Parathyroid adenoma (tissue), 2 donors: ENCODE measurements at regions not wholly inside any gene's neighbourhood (a gene's known extent, or its start where the extent isn't known, plus 50 kb on each side); places are given as distances from the start of the nearest gene placed in this dataset.
"Not testable (repeated sequence)": the region's sequence is repeated elsewhere in the genome, so short reads cannot be mapped to it uniquely, and the experiment has no call there.

Experiments
- H2AFZ ChIP-seq: fragments of 300-600 bp; sonication (generic); one replicate; pipeline ENCODE4 v1.7.0; 2017; ENCODE audit warnings: antibody characterized with exemption, mild to moderate bottlenecking
- H3K27ac ChIP-seq: fragments of 300-600 bp; sonication (generic); one replicate; pipeline ENCODE4 v1.7.0; 2017
- H3K27me3 ChIP-seq: fragments of 300-600 bp; sonication (generic); one replicate; pipeline ENCODE4 v1.7.0; 2017; ENCODE audit warnings: low read length; ENCODE audit not compliant: control insufficient read depth, insufficient read depth
- H3K36me3 ChIP-seq: fragments of 300-600 bp; sonication (generic); one replicate; pipeline ENCODE4 v1.7.0; 2017; ENCODE audit warnings: low read length; ENCODE audit not compliant: control insufficient read depth, insufficient read depth
- H3K4me1 ChIP-seq: fragments of 300-600 bp; sonication (generic); one replicate; pipeline ENCODE4 v1.7.0; 2017; ENCODE audit warnings: control low read depth
- H3K4me2 ChIP-seq: fragments of 300-600 bp; sonication (generic); one replicate; pipeline ENCODE4 v1.7.0; 2017; ENCODE audit warnings: low read length
- H3K4me3 ChIP-seq: fragments of 300-600 bp; sonication (generic); one replicate; pipeline ENCODE4 v1.7.0; 2017; ENCODE audit warnings: low read depth, low read length
- H3K79me2 ChIP-seq: fragments of 300-600 bp; sonication (generic); one replicate; pipeline ENCODE4 v1.7.0; 2017; ENCODE audit warnings: control low read depth
- H3K9ac ChIP-seq: fragments of 300-600 bp; sonication (generic); one replicate; pipeline ENCODE4 v1.7.0; 2017; ENCODE audit warnings: mild to moderate bottlenecking
- H3K9me3 ChIP-seq: fragments of 300-600 bp; sonication (generic); one replicate; pipeline ENCODE4 v1.7.0; 2017; ENCODE audit warnings: low read length; ENCODE audit not compliant: control insufficient read depth
- TF ChIP-seq, protein P1 (sequence below): fragments of 300-600 bp; sonication (generic); IDR thresholded peaks from one replicate; pipeline ENCODE4 v1.7.0; 2017; ENCODE audit warnings: antibody characterized with exemption, mild to moderate bottlenecking
- donor health status: primary hyperparathyroidism.

DNA sequence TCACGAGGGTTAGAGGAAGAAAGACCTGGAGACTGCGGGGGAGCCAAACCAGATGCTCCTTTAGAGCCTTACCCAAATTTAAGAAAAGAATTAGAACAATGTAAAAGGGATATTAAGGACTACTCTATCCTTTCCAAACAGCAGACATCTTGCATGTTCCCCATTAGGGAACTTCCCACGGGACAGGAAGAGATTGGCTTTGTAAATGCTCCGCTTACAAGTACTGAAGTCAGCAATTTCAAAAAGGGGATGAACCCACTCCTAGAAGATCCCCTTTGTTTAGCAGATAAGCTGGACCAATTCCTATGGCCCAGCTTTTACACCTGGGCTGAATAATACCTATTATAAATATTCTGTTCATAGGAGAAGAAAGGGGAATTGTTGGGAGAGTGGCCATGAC, 74.2 kb downstream of the APOBEC1 start:
- H3K4me2 ChIP-seq: no peak overlapping the region
- no peak overlapping the region for H3K4me3 ChIP-seq
- no peaks in the 10 kb centered on the region for H3K4me1 ChIP-seq
- no peaks in the 10 kb centered on the region for H3K36me3 ChIP-seq
- H3K27ac ChIP-seq: no peak overlapping the region
- H3K9me3 ChIP-seq: no peaks in the 10 kb centered on the region
- no peak overlapping the region for H2AFZ ChIP-seq
- no peak overlapping the region for H3K9ac ChIP-seq
- no peaks in the 10 kb centered on the region for H3K79me2 ChIP-seq
- no peaks in the 10 kb centered on the region for H3K27me3 ChIP-seq
- TF ChIP-seq, protein P1, sequence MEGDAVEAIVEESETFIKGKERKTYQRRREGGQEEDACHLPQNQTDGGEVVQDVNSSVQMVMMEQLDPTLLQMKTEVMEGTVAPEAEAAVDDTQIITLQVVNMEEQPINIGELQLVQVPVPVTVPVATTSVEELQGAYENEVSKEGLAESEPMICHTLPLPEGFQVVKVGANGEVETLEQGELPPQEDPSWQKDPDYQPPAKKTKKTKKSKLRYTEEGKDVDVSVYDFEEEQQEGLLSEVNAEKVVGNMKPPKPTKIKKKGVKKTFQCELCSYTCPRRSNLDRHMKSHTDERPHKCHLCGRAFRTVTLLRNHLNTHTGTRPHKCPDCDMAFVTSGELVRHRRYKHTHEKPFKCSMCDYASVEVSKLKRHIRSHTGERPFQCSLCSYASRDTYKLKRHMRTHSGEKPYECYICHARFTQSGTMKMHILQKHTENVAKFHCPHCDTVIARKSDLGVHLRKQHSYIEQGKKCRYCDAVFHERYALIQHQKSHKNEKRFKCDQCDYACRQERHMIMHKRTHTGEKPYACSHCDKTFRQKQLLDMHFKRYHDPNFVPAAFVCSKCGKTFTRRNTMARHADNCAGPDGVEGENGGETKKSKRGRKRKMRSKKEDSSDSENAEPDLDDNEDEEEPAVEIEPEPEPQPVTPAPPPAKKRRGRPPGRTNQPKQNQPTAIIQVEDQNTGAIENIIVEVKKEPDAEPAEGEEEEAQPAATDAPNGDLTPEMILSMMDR: no peak

DNA sequence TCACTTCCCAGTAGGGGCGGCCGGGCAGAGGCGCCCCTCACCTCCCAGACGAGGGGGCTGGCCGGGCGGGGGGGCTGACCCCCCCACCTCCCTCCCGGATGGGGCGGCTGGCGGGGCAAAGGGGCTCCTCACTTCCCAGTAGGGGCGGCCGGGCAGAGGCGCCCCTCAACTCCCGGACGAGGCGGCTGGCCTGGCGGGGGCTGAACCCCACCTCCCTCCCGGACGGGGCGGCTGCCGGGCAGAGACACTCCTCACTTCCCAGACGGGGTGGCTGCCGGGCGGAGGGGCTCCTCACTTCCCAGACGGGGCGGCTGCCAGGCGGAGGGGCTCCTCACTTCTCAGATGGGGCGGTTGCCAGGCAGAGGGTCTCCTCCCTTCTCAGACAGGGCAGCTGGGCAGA, 75.6 kb downstream of the APOBEC1 start:
- H3K4me3 ChIP-seq, H3K9ac ChIP-seq, H3K27me3 ChIP-seq, H3K9me3 ChIP-seq, H3K4me2 ChIP-seq, H2AFZ ChIP-seq, H3K79me2 ChIP-seq, H3K27ac ChIP-seq, H3K4me1 ChIP-seq, H3K36me3 ChIP-seq: not testable (repeated sequence)

DNA sequence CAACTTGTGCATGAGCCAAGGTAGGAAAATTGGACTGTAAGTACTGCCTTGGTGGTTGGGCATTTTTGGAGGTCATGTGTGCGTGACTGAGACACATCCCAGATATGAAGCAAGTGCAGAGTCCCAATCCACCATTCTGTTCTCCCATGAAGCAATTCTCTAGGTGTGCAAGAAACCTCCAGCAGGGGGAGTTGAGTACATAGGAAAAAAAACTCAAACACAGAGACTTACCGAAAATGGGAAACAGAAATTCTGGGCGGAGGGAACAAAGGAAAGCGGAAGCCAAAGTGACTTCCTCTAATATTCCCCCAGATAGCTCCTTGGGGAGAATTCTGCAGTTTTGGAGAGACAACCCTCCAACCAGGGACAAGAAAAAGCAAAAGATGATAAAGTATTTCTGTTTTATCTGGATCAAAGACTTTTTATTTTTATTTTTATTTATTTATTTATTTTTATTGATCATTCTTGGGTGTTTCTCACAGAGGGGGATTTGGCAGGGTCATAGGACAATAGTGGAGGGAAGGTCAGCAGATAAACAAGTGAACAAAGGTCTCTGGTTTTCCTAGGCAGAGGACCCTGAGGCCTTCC, 76.9 kb downstream of the APOBEC1 start:
- H3K9me3 ChIP-seq, H3K79me2 ChIP-seq, H3K27me3 ChIP-seq, H3K36me3 ChIP-seq, H2AFZ ChIP-seq, H3K9ac ChIP-seq, H3K4me2 ChIP-seq, H3K4me3 ChIP-seq, H3K27ac ChIP-seq, H3K4me1 ChIP-seq: not testable (repeated sequence)
- TF ChIP-seq, protein P1: peak; percentile 15

DNA sequence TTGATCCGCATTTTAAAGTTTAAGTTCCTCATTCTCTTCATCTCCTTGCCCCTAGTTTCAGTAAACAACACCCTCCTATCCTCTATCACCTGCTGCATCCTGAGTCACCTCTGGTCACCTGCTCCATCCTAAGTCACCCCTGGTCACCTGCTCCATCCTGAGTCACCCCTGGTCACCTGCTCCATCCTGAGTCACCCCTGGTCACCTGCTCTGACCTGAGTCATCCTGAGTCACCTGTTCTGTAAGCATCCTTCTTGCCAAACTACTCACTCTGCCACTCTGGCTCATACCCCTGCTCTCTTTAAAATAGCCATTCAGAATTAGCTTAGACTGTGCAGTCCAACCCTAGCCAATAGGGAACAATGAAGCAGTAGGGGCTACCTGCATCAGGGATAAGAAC, 80.6 kb upstream of the CD163 start:
- H3K9me3 ChIP-seq, H3K27me3 ChIP-seq, H2AFZ ChIP-seq, H3K9ac ChIP-seq, H3K4me3 ChIP-seq, H3K4me2 ChIP-seq, H3K36me3 ChIP-seq, H3K27ac ChIP-seq, H3K79me2 ChIP-seq, H3K4me1 ChIP-seq: not testable (repeated sequence)

DNA sequence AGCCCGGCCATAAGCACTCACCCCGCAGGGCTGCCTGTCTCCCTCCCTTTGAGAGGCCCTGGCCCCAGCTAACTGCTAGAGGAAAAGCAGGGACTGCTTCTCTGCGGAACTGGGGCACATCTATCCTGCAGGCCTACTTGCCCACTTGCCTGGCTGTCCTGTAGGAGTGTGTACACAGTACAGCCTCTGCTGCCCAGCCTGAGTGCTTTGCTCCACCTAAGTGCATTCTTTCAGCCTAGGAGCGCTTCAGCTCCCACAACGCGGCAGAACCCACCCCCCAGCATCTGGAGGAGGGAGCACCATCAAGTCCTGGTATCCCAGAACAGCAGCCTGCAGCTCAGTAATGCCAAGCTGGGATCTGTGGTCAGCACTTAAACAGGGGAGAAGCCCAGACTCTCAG, 79.9 kb upstream of the CD163 start:
- H3K27ac ChIP-seq: no peak overlapping the region
- no peaks in the 10 kb centered on the region for H3K27me3 ChIP-seq
- H3K9me3 ChIP-seq: no peaks in the 10 kb centered on the region
- H3K36me3 ChIP-seq: no peaks in the 10 kb centered on the region
- H2AFZ ChIP-seq: no peak overlapping the region
- TF ChIP-seq, protein P1: no peak
- H3K4me2 ChIP-seq: no peak overlapping the region
- no peak overlapping the region for H3K9ac ChIP-seq
- no peaks in the 10 kb centered on the region for H3K4me1 ChIP-seq
- no peaks in the 10 kb centered on the region for H3K79me2 ChIP-seq
- H3K4me3 ChIP-seq: no peak overlapping the region

DNA sequence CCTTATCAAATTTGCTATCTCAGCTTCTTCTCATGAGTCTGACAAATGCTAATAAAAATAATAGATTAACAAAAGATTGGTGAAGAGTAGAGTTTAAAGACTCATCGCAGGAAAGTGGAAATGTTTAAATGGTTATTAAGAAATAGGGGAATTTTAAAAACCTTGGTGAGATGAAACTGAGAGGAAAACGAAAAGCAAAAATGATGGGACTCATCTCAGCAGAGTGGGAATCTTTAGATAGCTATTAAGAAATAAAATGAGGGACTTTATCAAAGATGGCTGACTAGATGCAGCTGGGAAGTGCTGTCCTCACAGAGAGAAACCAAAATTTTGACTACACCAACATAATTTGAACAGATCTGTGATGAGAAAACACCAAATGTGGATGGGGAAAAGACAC, 79.2 kb upstream of the CD163 start:
- H3K36me3 ChIP-seq: no peaks in the 10 kb centered on the region
- H3K27me3 ChIP-seq: no peaks in the 10 kb centered on the region
- no peak overlapping the region for H2AFZ ChIP-seq
- no peak overlapping the region for H3K9ac ChIP-seq
- H3K4me3 ChIP-seq: no peak overlapping the region
- no peaks in the 10 kb centered on the region for H3K9me3 ChIP-seq
- no peak overlapping the region for H3K4me2 ChIP-seq
- no peaks in the 10 kb centered on the region for H3K79me2 ChIP-seq
- no peaks in the 10 kb centered on the region for H3K4me1 ChIP-seq
- TF ChIP-seq, protein P1: no peak
- H3K27ac ChIP-seq: no peak overlapping the region
